ENCODE measurements at regions not wholly inside any gene's neighbourhood (a gene's known extent, or its start where the extent isn't known, plus 50 kb on each side); places are given as distances from the start of the nearest gene placed in this dataset.

DNA sequence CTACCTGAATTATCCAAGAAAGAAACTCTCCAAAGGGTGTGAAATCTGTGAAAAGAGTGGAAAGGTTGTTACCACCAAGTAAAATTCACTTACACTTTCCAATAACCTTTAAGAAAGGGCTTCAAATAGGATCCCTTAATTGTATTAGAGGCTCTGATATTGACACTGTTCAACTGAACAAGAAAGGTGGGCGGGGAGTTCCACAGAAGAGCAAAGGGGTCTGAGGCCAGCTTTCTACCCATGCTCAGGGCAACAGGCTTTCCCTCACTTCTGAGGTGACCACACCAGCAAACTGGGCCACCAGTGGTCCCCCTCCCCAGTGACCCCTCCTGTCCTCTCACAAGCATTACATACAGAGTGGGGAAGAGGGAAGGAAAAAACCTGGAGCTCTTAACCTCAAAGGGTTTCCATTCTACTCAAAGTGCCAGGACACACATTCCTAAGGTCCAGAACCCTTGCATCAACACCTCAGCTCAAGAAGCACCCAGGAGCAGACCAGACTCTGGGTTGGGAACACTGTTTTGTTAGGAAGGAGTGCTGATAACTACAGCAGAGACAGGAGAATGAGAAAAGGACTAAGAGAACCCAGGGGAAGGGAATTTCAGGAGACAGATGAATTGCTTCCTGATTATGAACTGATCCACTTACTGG, 71.6 kb upstream of the AKIP1 start:
- TF ChIP-seq, protein P1, sequence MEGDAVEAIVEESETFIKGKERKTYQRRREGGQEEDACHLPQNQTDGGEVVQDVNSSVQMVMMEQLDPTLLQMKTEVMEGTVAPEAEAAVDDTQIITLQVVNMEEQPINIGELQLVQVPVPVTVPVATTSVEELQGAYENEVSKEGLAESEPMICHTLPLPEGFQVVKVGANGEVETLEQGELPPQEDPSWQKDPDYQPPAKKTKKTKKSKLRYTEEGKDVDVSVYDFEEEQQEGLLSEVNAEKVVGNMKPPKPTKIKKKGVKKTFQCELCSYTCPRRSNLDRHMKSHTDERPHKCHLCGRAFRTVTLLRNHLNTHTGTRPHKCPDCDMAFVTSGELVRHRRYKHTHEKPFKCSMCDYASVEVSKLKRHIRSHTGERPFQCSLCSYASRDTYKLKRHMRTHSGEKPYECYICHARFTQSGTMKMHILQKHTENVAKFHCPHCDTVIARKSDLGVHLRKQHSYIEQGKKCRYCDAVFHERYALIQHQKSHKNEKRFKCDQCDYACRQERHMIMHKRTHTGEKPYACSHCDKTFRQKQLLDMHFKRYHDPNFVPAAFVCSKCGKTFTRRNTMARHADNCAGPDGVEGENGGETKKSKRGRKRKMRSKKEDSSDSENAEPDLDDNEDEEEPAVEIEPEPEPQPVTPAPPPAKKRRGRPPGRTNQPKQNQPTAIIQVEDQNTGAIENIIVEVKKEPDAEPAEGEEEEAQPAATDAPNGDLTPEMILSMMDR (IDR thresholded peaks at IDR 0.05; ENCODE audit: low read length), result no peak
- TF ChIP-seq EZH2 (IDR thresholded peaks at IDR 0.05; ENCODE audit: borderline replicate concordance, low read length), result no peak
